ENCODE measurements at regions not wholly inside any gene's neighbourhood (a gene's known extent, or its start where the extent isn't known, plus 50 kb on each side); places are given as distances from the start of the nearest gene placed in this dataset.

- H3K36me3 ChIP-seq (ENCODE audit: control insufficient read depth, insufficient read depth, low read length), result no peaks in the 10 kb centered on the region
- no peak overlapping the region for H3K4me2 ChIP-seq (ENCODE audit: extremely low read depth, insufficient read depth, low read length)
- TF ChIP-seq EZH2 (IDR thresholded peaks at IDR 0.05; ENCODE audit: low read length, missing control alignments), result no peak
- no peak for TF ChIP-seq CTCF (conservative IDR thresholded peaks at IDR 0.05 in 1 of 2, IDR thresholded peaks at IDR 0.05 in 1 of 2; ENCODE audit: low read depth in 1 of 2, low read length in 2 of 2)
- H3K79me2 ChIP-seq (ENCODE audit: control insufficient read depth, insufficient read depth, low read length), result no peaks in the 10 kb centered on the region
- H3K4me1 ChIP-seq (ENCODE audit: control insufficient read depth, extremely low read depth, insufficient read depth, low read length), result no peaks in the 10 kb centered on the region
- no peaks in the 10 kb centered on the region for H3K9me3 ChIP-seq (ENCODE audit: control insufficient read depth, insufficient read depth, low read depth, low read length)
- H3K9ac ChIP-seq (ENCODE audit: insufficient read depth, low read length), result no peak overlapping the region
- H3K4me3 ChIP-seq (replicated peaks in 1 of 4; ENCODE audit: control extremely low read depth in 1 of 4, insufficient read depth in 1 of 4, low read depth in 3 of 4, low read length in 4 of 4), result no peak overlapping the region
- H3K27ac ChIP-seq (ENCODE audit: insufficient read depth, low read length), result no peak overlapping the region
- DNase-seq (ENCODE audit: low read depth in 2 of 2), result peak in 1 of 2 donors; percentile 80
- no peak overlapping the region for H2AFZ ChIP-seq (ENCODE audit: low read length)
- H4K20me1 ChIP-seq (ENCODE audit: control insufficient read depth, extremely low read depth, insufficient read depth, low read length), result no peaks in the 10 kb centered on the region
- no peaks in the 10 kb centered on the region for H3K27me3 ChIP-seq (ENCODE audit: control insufficient read depth, insufficient read depth, low read length)
Measured at GRCh38 chr12:19764408-19764807, 325.1 kb downstream of the AEBP2 start.

GRCh38 chr12:19771858-19772257 lies 332.6 kb downstream of the AEBP2 start:
- Histone ChIP-seq H3K9me3 (ENCODE audit: control insufficient read depth, insufficient read depth, low read depth, low read length) (no peaks in the 10 kb centered on the region), H3K4me2 (ENCODE audit: extremely low read depth, insufficient read depth, low read length) (no peak overlapping the region), H3K79me2 (ENCODE audit: control insufficient read depth, insufficient read depth, low read length) (no peaks in the 10 kb centered on the region), H3K4me1 (ENCODE audit: control insufficient read depth, extremely low read depth, insufficient read depth, low read length) (no peaks in the 10 kb centered on the region), H3K36me3 (ENCODE audit: control insufficient read depth, insufficient read depth, low read length) (no peaks in the 10 kb centered on the region), H3K9ac (ENCODE audit: insufficient read depth, low read length) (no peak overlapping the region), H3K27ac (ENCODE audit: insufficient read depth, low read length) (no peak overlapping the region), H3K27me3 (ENCODE audit: control insufficient read depth, insufficient read depth, low read length) (no peaks in the 10 kb centered on the region), H2AFZ (ENCODE audit: low read length) (no peak overlapping the region), H3K4me3 (replicated peaks in 1 of 4; ENCODE audit: control extremely low read depth in 1 of 4, insufficient read depth in 1 of 4, low read depth in 3 of 4, low read length in 4 of 4) (no peak overlapping the region), H4K20me1 (ENCODE audit: control insufficient read depth, extremely low read depth, insufficient read depth, low read length) (no peaks in the 10 kb centered on the region)
- peak; percentile 11 to 98 for DNase-seq (ENCODE audit: low read depth in 2 of 2)
- TF ChIP-seq EZH2 (IDR thresholded peaks at IDR 0.05; ENCODE audit: low read length, missing control alignments), result no peak
- TF ChIP-seq CTCF (conservative IDR thresholded peaks at IDR 0.05 in 1 of 2, IDR thresholded peaks at IDR 0.05 in 1 of 2; ENCODE audit: low read depth in 1 of 2, low read length in 2 of 2), result no peak

GRCh38 chr12:19772776-19773175 lies 333.5 kb downstream of the AEBP2 start:
- no peak overlapping the region for H3K4me3 ChIP-seq (replicated peaks in 1 of 4; ENCODE audit: control extremely low read depth in 1 of 4, insufficient read depth in 1 of 4, low read depth in 3 of 4, low read length in 4 of 4)
- no peak overlapping the region for H3K9ac ChIP-seq (ENCODE audit: insufficient read depth, low read length)
- no peaks in the 10 kb centered on the region for H4K20me1 ChIP-seq (ENCODE audit: control insufficient read depth, extremely low read depth, insufficient read depth, low read length)
- H3K27me3 ChIP-seq (ENCODE audit: control insufficient read depth, insufficient read depth, low read length), result no peaks in the 10 kb centered on the region
- no peaks in the 10 kb centered on the region for H3K4me1 ChIP-seq (ENCODE audit: control insufficient read depth, extremely low read depth, insufficient read depth, low read length)
- H3K27ac ChIP-seq (ENCODE audit: insufficient read depth, low read length), result no peak overlapping the region
- no peaks in the 10 kb centered on the region for H3K79me2 ChIP-seq (ENCODE audit: control insufficient read depth, insufficient read depth, low read length)
- H3K36me3 ChIP-seq (ENCODE audit: control insufficient read depth, insufficient read depth, low read length), result no peaks in the 10 kb centered on the region
- H2AFZ ChIP-seq (ENCODE audit: low read length), result no peak overlapping the region
- H3K4me2 ChIP-seq (ENCODE audit: extremely low read depth, insufficient read depth, low read length), result no peak overlapping the region
- DNase-seq (ENCODE audit: low read depth in 2 of 2), result no peak
- no peak for TF ChIP-seq CTCF (conservative IDR thresholded peaks at IDR 0.05 in 1 of 2, IDR thresholded peaks at IDR 0.05 in 1 of 2; ENCODE audit: low read depth in 1 of 2, low read length in 2 of 2)
- TF ChIP-seq EZH2 (IDR thresholded peaks at IDR 0.05; ENCODE audit: low read length, missing control alignments), result no peak
- no peaks in the 10 kb centered on the region for H3K9me3 ChIP-seq (ENCODE audit: control insufficient read depth, insufficient read depth, low read depth, low read length)

All from fibroblast of lung (primary cell).